GM20431 (cell line): ENCODE measurements at regions not wholly inside any gene's neighbourhood (a gene's known extent, or its start where the extent isn't known, plus 50 kb on each side); places are given as distances from the start of the nearest gene placed in this dataset.

Experiments
- in situ Hi-C: fragments of 300-500 bp; cut with MseI, MboI; formaldehyde crosslinking; loops from one replicate; pipeline ENCODE4 v1.15.0; 2020; ENCODE audit warnings: low sequenced_read_pairs; ENCODE audit not compliant: unreplicated experiment

- in situ Hi-C loops: no loop called here
Measured at GRCh38 chr18:78630356-78630755, 349.3 kb upstream of the SALL3 start.

- in situ Hi-C loops: no loop called here
Measured at GRCh38 chr18:78630981-78631510, 348.6 kb upstream of the SALL3 start.

GRCh38 chr18:78632111-78632541 lies 347.5 kb upstream of the SALL3 start:
- in situ Hi-C loops: no loop called here

- in situ Hi-C loops: no loop called here
Measured at GRCh38 chr18:78634061-78634696, 345.4 kb upstream of the SALL3 start.

- in situ Hi-C loops: no loop called here
Measured at GRCh38 chr18:78635093-78635800, 344.4 kb upstream of the SALL3 start.

DNA sequence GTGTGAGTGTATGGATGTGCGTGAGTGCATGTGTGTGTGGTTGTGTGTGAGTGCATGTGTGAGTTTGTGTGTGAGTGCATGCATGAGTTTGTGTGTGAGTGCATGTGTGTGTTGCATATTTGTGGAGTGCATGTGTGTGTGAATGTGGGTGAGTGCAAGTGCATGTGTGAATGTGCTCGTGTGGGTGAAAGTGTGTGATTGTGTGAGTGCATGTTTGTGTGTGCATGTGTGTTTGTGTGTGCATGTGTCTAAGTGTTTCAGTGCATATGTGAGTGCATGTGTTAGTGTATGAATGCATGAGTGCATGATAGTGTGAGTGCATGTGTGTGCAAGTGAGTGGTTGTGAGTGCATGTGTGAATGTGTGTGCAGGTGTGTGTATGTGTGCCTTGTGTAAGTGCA lies 343.4 kb upstream of the SALL3 start:
- in situ Hi-C loops: no loop called here

DNA sequence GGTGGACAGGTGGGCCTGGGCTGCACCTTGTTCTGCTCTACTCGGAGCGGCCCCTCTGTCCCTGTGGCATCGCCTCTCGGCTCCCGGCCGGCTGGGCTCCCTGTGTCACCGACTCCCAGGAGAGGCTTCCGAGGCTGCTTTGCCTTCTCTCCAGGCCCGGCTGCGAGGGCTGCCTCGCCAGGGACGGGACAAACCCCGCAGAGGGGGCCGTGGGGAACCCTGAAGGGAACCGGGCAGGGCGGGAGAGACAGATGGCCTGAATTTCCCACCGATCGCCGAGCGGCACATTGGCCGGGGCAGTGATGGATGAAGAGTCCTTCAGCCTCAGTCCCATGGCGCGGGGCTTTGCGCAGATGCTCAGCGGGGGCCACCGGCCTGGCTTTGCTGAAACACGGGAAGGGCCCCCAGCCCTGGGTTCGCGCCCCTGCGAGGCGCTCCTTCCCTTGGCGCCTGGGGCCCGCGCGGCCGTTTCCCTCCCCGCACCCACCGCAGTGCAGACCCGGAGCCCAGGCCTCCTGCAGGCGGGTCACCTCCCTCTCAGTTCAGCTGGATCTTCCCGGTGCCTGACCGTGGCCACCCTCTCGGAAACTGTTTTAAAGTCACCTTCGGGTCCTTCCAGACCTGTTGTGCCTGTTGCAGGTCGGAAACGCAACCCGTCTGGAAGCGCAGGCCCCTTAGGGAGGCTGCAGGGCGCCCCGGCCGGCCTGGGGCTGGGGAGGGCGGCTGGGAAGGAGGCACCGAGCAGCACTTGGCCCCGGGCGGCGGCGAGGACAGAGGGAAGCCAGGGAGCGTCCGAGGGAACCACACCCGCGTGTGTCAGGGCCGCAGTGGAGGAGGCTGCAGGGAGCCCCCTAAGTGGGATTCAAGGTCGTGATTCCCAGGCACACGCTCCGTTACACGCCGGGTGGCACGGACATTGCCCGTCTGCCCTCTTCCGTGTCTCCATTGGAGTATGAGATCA lies 341.9 kb upstream of the SALL3 start:
- in situ Hi-C loops: no loop called here

DNA sequence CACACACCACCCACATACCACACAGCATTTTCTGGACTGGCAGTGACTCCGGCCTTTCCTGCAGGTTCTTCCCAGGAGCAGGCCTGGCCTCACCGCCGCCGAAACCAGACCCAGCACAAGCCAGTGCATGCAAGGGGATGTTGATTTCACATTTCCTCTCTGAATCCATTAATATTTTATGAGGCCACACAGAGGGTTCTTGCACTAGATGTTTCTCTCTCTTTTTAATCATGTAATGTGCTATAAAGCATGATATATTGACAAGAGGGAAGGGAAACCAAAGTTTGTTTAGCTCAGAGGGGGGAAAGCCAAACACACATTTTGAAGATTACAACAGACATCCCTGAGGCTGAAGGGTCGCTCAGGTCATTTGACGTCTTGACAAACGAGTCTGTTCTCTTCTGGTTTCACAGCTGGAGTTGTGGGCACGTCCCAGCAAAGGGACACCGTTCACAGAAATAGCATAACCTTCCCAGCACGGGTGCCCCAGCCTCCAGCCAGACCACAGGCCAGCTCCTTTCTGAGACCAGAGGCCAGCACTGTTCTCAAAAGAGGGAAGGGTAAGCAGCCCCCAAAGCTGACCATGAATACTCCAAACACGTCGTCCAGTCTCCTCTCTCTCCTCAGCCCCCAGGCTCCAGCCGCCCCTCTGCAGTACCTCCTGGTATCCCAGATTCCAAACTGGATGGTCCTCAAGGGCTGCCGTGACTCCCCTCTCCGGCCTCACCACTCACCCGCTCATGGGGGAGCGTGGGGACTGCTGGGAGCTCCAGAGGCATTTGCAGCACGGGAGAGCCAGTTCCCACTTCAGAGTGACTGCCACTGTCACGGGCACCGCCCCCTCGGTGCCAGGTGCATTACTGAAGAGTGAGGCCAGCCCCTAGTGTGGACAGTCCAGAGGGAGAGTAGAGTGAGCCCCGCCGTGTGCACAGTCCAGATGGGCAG lies 340.3 kb upstream of the SALL3 start:
- in situ Hi-C loops: no loop called here

GRCh38 chr18:78640246-78640995 lies 339.2 kb upstream of the SALL3 start:
- in situ Hi-C loops: no loop called here

- in situ Hi-C loops: no loop called here
Measured at GRCh38 chr18:78641689-78642231, 337.9 kb upstream of the SALL3 start.

GRCh38 chr18:78642296-78642951 lies 337.2 kb upstream of the SALL3 start:
- in situ Hi-C loops: no loop called here

- in situ Hi-C loops: no loop called here
Measured at GRCh38 chr18:78643004-78643403, 336.6 kb upstream of the SALL3 start.

GRCh38 chr18:78643981-78644380 lies 335.6 kb upstream of the SALL3 start:
- in situ Hi-C loops: no loop called here

DNA sequence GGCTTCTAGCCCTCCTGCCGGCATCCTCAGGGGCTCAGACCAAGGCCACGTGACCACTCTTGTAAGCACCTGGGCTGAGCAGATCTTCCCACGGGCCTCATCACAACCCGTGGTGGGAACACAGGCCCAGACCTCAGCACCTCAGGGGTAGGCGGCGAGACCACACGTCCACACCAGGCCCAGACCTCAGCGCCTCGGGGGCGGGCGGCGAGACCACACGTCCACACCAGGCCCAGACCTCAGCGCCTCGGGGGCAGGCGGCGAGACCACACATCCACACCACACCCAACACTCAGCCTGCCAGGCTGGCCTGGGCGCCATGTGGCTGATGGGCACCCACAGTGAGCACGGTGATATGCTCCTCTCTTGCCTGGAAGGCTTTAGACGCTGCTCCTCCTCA lies 334.4 kb upstream of the SALL3 start:
- in situ Hi-C loops: no loop called here

DNA sequence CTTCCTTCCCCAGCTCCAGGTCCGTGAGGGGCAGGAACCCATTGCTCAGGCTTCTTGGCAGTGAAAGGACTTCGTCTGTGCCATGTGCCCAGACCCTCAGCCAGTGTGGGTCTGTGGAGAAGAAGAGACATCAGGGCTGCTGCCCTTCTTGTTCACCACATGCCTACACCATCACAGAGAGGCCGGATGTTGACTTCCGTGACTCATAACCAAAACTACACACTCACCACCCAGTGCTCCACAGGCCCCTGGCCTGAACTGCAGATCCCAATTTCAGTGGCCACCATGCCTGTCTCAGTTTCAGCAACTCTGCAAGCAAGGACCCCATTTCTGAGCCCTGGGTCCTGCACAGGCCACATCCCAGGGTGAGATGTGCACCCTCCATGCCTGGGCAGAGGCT lies 332.6 kb upstream of the SALL3 start:
- in situ Hi-C loops: no loop called here

- in situ Hi-C loops: no loop called here
Measured at GRCh38 chr18:78649421-78649820, 330.2 kb upstream of the SALL3 start.

GRCh38 chr18:78650926-78651325 lies 328.7 kb upstream of the SALL3 start:
- in situ Hi-C loops: no loop called here

DNA sequence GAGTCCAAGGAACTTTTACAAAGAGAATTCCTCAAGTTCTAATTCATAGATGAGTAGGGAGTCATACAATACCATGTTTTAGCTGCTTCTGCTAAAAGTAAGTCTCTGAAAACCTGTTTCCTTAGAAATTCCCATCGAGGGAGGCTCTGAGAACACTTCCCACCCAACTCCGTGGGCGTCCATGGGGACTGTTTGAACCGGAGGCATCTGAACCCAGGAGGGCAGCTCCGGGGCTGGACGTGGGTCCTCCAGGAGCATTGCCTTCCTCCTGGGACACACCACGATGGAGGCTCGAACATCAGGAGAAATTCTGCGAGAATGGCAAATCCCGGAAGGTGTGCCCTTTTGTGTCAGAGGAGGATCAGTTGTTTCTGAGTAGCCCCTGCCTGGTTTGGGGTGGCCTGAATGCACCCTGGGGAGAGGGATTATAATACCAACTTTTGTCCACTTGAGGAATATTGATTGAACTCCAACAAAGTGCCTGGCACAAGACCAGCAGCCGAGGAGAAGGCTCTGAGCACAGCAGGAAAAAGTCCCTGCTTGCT lies 327.5 kb upstream of the SALL3 start:
- in situ Hi-C loops: no loop called here
